ENCODE measurements at regions not wholly inside any gene's neighbourhood (a gene's known extent, or its start where the extent isn't known, plus 50 kb on each side); places are given as distances from the start of the nearest gene placed in this dataset.
A peak's percentile ranks its signal among the peaks of the same experiment; 100 is the strongest.
"Not testable (repeated sequence)": the region's sequence is repeated elsewhere in the genome, so short reads cannot be mapped to it uniquely, and the experiment has no call there.

- DNase-seq: no peak
Measured at GRCh38 chrX:138849521-138849920, 138.0 kb upstream of the FGF13 start.

GRCh38 chrX:138847930-138848329, 136.4 kb upstream of the FGF13 start:
- DNase-seq: no peak

DNA sequence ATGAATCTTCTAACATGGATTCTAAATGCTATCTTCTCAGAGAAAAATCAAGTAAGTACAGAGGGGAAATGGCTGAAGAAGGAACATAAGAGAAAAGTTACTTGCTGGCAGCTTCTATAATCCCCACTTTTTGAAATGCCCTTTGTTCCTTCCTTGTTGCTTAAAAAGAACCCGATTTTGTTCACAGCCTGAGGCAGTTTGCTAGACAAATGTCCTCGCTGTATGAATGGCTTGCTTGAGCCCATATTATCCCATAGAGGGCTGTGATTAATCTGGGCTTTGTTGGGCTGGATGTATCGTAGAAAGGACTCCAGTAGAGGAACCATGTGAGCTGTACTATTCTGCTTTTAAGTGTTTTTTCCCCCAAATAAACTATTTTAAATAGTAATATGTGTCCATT, 134.3 kb upstream of the FGF13 start:
- no peak for DNase-seq

DNA sequence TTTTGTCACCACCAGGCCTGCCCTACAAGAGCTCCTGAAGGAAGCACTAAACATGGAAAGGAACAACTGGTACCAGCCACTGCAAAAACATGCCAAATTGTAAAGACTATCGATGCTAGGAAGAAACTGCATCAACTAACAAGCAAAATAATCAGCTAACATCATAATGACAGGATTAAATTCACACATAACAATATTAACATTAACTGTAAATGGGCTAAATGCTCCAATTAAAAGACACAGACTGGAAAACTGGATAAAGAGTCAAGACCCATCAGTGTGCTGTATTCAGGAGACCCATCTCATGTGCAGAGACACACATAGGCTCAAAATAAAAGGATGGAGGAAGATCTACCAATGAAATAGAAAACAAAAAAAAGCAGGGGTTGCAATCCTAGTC, 95.9 kb upstream of the FGF13 start:
- not testable (repeated sequence) for DNase-seq

GRCh38 chrX:138794246-138794645, 82.7 kb upstream of the FGF13 start:
- DNase-seq: no peak

GRCh38 chrX:138791551-138791950, 80.0 kb upstream of the FGF13 start:
- DNase-seq: no peak

GRCh38 chrX:138788771-138789170, 77.3 kb upstream of the FGF13 start:
- DNase-seq: no peak

DNA sequence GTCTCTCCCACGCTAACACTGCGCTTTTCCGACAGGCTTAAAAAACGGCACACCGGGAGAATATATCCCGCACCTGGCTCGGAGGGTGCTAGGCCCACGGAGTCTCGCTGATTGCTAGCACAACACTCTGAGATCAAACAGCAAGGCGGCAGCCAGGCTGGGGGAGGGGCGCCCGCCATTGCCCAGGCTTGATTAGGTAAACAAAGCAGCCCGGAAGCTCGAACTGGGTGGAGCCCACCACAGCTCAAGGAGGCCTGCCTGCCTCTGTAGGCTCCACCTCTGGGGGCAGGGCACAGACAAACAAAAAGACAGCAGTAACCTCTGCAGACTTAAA, 67.0 kb upstream of the FGF13 start:
- DNase-seq: not testable (repeated sequence)

GRCh38 chrX:138777908-138778575, 66.5 kb upstream of the FGF13 start:
- not testable (repeated sequence) for DNase-seq

DNA sequence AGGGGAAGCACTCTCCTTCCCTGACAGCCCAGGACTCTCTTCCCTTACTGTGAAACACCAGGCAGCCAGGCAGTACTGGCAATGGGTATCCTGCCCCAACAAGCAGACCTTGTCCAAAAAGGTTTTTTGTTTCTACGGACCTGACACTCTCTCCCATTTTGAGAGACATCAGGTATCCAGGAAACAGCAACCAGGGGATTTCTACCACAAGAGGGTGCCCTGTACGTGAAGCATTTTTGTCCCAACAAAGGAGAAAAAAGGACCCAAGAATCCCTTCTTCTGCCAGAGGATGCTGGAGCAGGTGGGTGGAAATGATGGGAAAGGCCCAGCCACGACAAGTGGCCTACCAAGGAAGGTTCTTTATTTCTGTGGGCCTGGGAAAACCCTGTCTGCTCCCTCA, 65.7 kb upstream of the FGF13 start:
- DNase-seq: no peak

- DNase-seq: peak; percentile 17
Measured at GRCh38 chrX:138775517-138775916, 64.0 kb upstream of the FGF13 start.

DNA sequence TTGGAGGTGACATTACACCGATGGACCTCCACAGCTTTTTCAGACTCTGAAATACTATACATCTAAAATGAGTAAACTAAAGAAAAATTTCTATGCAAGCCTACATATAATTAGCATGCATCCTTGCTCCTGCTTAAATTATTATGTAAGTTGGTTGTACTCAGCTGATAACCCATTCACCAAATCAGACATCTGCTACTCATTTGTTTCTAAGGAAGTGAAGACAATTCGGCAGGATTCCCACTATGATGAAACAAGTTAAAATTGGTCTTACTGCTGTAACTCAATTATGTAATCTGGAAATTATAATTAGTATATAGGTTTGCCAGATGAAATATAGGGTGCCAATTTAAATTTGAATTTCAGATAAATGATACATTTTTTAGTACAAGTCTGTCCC, 59.5 kb upstream of the FGF13 start:
- no peak for DNase-seq

DNA sequence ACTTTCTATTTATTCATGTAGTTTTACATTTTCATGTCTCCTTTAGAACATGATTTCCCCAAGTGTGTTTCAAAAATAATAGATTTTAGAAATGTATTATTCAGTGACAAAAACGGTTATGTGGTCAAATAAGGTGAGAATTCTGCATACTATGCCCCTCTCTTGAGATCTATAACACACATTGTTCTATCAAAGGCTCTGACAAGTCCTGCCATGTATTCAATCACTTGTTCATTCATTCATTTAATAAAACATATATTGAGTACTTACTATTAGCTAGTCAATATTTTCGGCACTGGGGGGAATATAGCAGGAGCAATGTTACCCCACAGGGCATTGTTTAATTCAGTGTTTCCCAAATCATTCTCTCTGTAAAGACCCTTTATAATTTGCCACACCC, 58.4 kb upstream of the FGF13 start:
- no peak for DNase-seq

- DNase-seq: no peak
Measured at GRCh38 chrX:138765051-138765450, 53.5 kb upstream of the FGF13 start.

GRCh38 chrX:138763761-138764160, 52.2 kb upstream of the FGF13 start:
- DNase-seq: no peak

DNA sequence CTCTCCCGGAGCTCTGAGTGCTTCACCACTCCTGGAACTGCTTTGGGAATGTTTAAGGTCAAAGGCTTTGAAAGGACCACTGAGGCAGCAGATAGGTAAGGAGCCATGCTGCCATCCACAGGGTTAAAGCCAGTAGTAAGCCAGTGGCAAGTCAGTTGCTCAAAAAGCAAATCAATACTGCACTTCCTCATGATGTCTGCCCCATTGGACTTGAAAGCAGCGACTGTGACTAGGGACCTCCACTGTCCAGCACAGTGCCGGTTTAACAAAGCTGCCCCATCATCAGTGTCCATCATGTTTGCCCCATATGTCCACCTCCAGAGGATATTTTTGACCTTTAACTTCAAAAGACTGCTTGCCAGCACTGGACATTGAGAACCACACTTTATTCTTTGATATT, 49.9 kb upstream of the FGF13 start:
- no peak for DNase-seq
